GM18520 (cell line): ENCODE measurements at regions not wholly inside any gene's neighbourhood (a gene's known extent, or its start where the extent isn't known, plus 50 kb on each side); places are given as distances from the start of the nearest gene placed in this dataset.
"Not testable (repeated sequence)": the region's sequence is repeated elsewhere in the genome, so short reads cannot be mapped to it uniquely, and the experiment has no call there.

Experiments used
- ATAC-seq: cut with Tn5 transposase; IDR thresholded peaks from one replicate; pipeline ENCODE4 v1.9.1; 2021; ENCODE audit not compliant: unreplicated experiment

- ATAC-seq: no peak
Measured at GRCh38 chr7:66502230-66503035, 126.2 kb upstream of the KCTD7 start.

GRCh38 chr7:66503036-66503370, 125.7 kb upstream of the KCTD7 start:
- ATAC-seq: no peak

- no peak for ATAC-seq
Measured at GRCh38 chr7:66503551-66504031, 125.1 kb upstream of the KCTD7 start.

GRCh38 chr7:66504131-66504530, 124.5 kb upstream of the KCTD7 start:
- no peak for ATAC-seq

- ATAC-seq: no peak
Measured at GRCh38 chr7:66505009-66505408, 123.7 kb upstream of the KCTD7 start.

- ATAC-seq: no peak
Measured at GRCh38 chr7:66505531-66506451, 122.9 kb upstream of the KCTD7 start.

GRCh38 chr7:66506703-66507102, 122.0 kb upstream of the KCTD7 start:
- not testable (repeated sequence) for ATAC-seq

- ATAC-seq: no peak
Measured at GRCh38 chr7:66507764-66508296, 120.9 kb upstream of the KCTD7 start.

GRCh38 chr7:66508431-66508830, 120.2 kb upstream of the KCTD7 start:
- no peak for ATAC-seq

- ATAC-seq: no peak
Measured at GRCh38 chr7:66514050-66514449, 114.6 kb upstream of the KCTD7 start.

- no peak for ATAC-seq
Measured at GRCh38 chr7:66517212-66517909, 111.3 kb upstream of the KCTD7 start.

GRCh38 chr7:66518151-66518691, 110.5 kb upstream of the KCTD7 start:
- no peak for ATAC-seq

- ATAC-seq: no peak
Measured at GRCh38 chr7:66521675-66522074, 107.0 kb upstream of the KCTD7 start.

- ATAC-seq: no peak
Measured at GRCh38 chr7:66522518-66522917, 106.2 kb upstream of the KCTD7 start.

- no peak for ATAC-seq
Measured at GRCh38 chr7:66523409-66523808, 105.3 kb upstream of the KCTD7 start.

GRCh38 chr7:66524738-66525137, 103.9 kb upstream of the KCTD7 start:
- no peak for ATAC-seq

- ATAC-seq: not testable (repeated sequence)
Measured at GRCh38 chr7:66526782-66527181, 101.9 kb upstream of the KCTD7 start.

GRCh38 chr7:66528652-66529051, 100.0 kb upstream of the KCTD7 start:
- ATAC-seq: no peak

- no peak for ATAC-seq
Measured at GRCh38 chr7:66529883-66530610, 98.6 kb upstream of the KCTD7 start.
